ENCODE measurements at regions not wholly inside any gene's neighbourhood (a gene's known extent, or its start where the extent isn't known, plus 50 kb on each side); places are given as distances from the start of the nearest gene placed in this dataset.

DNA sequence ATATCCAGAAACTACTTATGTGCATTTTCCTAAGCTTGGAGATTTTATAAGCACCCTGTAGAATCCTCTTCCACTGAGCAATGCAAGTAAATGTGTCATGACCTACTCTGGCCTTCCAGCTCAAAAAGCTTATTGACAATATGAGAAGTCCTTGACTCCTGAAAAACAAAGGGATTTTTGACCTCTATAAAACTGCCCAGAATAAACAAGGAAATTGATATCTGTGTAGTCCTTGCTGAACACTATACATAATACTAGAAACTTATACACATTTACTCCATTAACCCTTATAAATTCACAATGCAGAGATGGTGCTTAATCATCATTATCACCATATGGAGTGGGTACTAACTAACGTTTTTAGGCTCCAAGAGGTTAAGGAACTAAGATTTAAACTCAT is 197.4 kb upstream of the KRR1 start:
- no peak overlapping the region for H3K4me3 ChIP-seq (ENCODE audit: low read length)
- TF ChIP-seq, protein P1, sequence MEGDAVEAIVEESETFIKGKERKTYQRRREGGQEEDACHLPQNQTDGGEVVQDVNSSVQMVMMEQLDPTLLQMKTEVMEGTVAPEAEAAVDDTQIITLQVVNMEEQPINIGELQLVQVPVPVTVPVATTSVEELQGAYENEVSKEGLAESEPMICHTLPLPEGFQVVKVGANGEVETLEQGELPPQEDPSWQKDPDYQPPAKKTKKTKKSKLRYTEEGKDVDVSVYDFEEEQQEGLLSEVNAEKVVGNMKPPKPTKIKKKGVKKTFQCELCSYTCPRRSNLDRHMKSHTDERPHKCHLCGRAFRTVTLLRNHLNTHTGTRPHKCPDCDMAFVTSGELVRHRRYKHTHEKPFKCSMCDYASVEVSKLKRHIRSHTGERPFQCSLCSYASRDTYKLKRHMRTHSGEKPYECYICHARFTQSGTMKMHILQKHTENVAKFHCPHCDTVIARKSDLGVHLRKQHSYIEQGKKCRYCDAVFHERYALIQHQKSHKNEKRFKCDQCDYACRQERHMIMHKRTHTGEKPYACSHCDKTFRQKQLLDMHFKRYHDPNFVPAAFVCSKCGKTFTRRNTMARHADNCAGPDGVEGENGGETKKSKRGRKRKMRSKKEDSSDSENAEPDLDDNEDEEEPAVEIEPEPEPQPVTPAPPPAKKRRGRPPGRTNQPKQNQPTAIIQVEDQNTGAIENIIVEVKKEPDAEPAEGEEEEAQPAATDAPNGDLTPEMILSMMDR (conservative IDR thresholded peaks at IDR 0.05; ENCODE audit: low read depth, low read length) = no peak
- DNase-seq (ENCODE audit: low read depth) = no peak

DNA sequence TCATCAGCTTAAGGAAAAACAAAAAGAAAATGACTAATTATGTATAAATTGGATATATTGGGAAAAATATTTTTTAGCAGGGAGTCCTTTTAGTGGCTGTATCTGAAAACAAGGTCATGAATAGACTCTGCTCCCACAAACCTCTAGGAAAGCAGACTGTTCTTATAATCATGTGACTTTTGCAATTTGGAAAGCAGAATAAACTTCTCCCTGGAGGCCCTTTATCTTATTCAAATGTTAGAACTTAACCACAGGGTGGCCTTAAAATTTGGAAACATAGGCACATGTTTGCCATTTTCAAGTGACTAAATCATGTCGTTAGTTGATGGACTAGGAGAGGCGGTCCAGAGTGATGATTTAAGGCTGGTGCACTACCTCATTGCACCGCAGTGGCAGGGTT is 196.6 kb upstream of the KRR1 start:
- DNase-seq (ENCODE audit: low read depth) = no peak
- TF ChIP-seq, protein P1 (conservative IDR thresholded peaks at IDR 0.05; ENCODE audit: low read depth, low read length) = no peak
- no peak overlapping the region for H3K4me3 ChIP-seq (ENCODE audit: low read length)

DNA sequence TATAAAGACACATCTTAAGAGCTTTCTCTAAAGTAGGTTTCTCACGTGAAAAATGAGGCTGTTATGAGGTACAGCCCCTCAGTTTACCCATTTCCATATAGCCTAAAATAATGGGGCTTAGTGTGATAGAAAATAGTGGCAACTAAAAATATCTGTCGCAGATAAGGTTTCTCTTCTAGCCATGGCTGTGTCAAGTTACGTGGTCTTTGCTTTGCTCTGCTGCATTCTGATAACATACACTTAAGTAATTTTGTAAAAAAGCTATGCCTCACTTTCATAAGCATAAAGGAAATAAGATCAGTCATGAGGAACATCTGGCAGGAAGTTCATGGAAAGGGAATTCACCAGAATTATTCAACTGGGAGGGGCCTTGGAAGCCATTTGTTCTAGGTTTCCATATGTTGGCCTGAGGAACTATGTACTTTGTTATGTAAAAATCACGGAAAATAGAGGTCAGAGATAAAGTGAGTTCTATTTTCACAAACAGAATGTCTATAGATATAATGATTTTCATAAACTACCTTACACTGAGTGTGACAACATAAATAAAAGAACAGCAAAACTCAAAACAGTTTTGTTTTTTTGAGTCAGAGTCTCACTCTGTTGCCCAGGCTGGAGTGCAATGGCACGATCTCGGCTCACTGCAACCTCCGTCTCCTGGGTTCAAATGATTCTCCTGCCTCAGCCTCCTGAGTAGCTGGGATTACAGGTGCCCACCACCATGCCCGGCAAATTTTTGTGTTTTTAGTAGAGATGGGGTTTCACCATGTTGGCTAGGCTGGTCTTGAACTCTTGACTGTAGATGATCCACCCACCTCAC is 195.6 kb upstream of the KRR1 start:
- DNase-seq (ENCODE audit: low read depth) = no peak
- H3K4me3 ChIP-seq (ENCODE audit: low read length) = no peak overlapping the region
- TF ChIP-seq, protein P1 (conservative IDR thresholded peaks at IDR 0.05; ENCODE audit: low read depth, low read length) = no peak

DNA sequence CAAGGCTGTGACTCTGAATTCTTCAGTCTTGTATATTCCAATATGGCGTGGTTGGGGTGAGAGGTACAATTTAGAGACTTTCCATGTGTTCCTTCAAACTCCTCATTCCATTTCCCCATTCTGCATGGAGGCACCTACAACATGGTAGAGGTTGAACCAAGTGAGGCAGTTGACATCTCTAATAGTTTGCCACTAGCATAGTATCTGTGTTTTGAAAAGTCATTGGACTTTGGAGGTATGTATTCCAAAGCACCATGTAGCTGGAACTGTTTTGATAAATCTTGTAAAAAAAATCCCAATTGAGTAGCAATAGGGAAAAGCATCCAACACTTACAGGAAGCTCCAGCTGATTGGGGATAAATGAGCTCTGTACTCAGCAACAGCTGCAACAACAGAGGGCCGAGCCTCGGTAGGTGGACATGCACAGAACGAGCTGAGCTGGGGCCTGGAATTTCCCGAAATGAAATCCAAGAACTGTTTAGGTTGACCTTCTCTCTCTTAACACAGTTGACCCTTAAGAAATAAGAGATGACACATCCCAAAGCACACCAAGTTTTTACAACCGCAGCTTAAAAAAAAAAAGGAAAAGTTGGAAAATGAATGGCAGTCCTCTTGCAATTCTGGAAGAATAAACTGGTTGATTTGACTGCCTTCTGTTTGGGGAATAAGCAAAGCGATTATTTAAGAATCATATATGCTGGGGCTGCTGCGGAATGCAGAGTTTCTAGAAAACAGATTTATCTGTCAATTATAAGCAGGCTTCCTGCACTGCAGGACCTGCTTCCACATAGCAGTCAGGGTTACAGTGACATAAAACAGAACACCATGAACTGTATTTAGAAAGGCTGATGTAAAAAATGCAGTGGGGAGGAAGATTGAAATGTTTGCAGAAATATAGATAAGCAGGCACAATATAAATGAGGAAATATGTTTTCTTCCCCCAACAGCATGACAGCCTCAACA is 194.6 kb upstream of the KRR1 start:
- no peak overlapping the region for H3K4me3 ChIP-seq (ENCODE audit: low read length)
- peak; percentile 53 for DNase-seq (ENCODE audit: low read depth)
- TF ChIP-seq, protein P1 (conservative IDR thresholded peaks at IDR 0.05; ENCODE audit: low read depth, low read length) = no peak

DNA sequence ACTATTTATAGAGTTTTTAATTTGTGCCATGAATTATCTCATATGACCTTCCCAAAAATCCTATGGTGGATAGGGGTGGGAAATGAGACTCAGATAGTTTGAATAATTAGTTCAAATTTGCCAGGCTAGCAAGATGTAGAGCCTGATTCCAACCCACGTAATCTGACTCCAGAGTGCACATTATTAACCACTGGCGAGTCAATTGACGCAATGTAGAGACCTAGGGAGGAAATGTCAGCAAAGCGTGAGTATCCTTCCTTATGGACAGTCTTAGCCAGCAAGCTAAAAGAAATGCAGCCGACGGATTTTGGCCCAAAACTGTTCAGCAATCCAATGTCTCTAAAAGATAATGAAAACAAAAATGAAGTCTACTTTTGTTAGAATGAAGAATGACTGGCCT is 193.3 kb upstream of the KRR1 start:
- DNase-seq (ENCODE audit: low read depth) = no peak
- TF ChIP-seq, protein P1 (conservative IDR thresholded peaks at IDR 0.05; ENCODE audit: low read depth, low read length) = no peak
- H3K4me3 ChIP-seq (ENCODE audit: low read length) = no peak overlapping the region

DNA sequence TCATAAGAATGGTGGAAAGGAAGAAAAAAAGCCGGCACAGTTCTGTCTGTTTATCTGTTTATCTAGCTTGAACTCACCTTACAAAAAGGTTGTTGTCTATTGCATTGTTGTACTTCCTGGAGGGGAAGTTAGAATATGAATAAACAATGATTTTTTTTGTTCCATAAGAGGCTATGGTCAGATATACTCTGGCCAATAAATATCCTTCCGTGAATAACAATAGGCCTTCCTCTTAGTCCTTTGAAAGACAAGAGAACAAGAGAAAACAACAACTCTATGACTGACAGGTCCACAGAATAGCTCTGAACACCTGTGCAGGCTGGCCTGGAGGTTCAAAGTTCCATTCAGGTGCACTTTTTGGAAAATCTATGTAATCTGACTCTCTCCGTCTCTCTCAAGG is 192.8 kb upstream of the KRR1 start:
- no peak for DNase-seq (ENCODE audit: low read depth)
- TF ChIP-seq, protein P1 (conservative IDR thresholded peaks at IDR 0.05; ENCODE audit: low read depth, low read length) = no peak
- no peak overlapping the region for H3K4me3 ChIP-seq (ENCODE audit: low read length)
